Subcutaneous abdominal adipose tissue (tissue), 5 donors: ENCODE measurements at regions not wholly inside any gene's neighbourhood (a gene's known extent, or its start where the extent isn't known, plus 50 kb on each side); places are given as distances from the start of the nearest gene placed in this dataset.

Experiments
- H3K27ac ChIP-seq: one replicate; pipeline ENCODE4 v1.7.0; 2013; ENCODE audit warnings: low read depth, mild to moderate bottlenecking, inconsistent platforms, low read length, moderate library complexity
- H3K27me3 ChIP-seq, 5 donors: one replicate each; pipeline ENCODE4 v1.7.0; 2013; ENCODE audit warnings: low read length in 5 of 5, inconsistent platforms in 1 of 5; ENCODE audit not compliant: control insufficient read depth in 5 of 5, insufficient read depth in 4 of 5
- H3K36me3 ChIP-seq, 5 donors: one replicate each; pipeline ENCODE4 v1.7.0; 2013; ENCODE audit warnings: low read length in 5 of 5; ENCODE audit not compliant: control insufficient read depth in 5 of 5, insufficient read depth in 5 of 5
- H3K4me1 ChIP-seq, 5 donors: one replicate each; pipeline ENCODE4 v1.7.0; 2013; ENCODE audit warnings: low read length in 5 of 5, mild to moderate bottlenecking in 3 of 5, moderate library complexity in 1 of 5; ENCODE audit not compliant: control insufficient read depth in 5 of 5, insufficient read depth in 5 of 5
- H3K4me3 ChIP-seq, 5 donors: one replicate each; pipeline ENCODE4 v1.7.0; 2013; ENCODE audit warnings: low read length in 5 of 5, low read depth in 1 of 5
- H3K9ac ChIP-seq, 5 donors: one replicate each; pipeline ENCODE4 v1.7.0; 2013; ENCODE audit warnings: low read length in 5 of 5, mild to moderate bottlenecking in 4 of 5, moderate library complexity in 3 of 5
- H3K9me3 ChIP-seq, 5 donors: one replicate each; pipeline ENCODE4 v1.7.0; 2013; ENCODE audit warnings: low read length in 5 of 5; ENCODE audit not compliant: control insufficient read depth in 5 of 5
- donor health status: healthy.
- donor health status: healthy.
- donor health status: healthy.
- donor health status: healthy.
- donor health status: healthy.

DNA sequence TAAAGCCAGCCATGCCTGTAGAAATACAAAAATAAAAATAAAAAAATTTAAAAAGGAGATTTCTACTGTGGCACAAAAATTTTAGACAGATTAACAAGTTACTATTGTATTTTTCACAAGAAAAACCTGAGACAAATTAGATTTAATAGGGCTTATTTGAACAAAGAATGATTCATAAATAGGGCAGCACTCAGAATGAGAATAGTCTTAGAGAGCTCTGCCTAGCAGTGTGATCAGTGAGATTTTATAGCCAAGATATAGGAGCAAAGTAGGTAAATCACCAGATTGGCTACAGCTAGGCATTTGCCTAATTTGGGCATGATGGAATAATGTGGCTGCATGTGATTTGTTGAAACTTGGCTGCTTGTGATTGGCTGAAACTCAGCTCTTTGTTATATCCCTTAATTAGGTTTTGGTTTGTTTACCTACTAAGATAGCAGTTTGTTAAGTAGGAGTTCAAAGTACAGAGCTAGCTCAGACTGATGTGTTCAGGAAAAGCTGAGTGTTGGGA, 279.7 kb upstream of the TMTC1 start:
- Histone ChIP-seq H3K4me3 (no peak overlapping the region), H3K4me1 (no peaks in the 10 kb centered on the region), H3K9ac (no peak overlapping the region), H3K36me3 (no peaks in the 10 kb centered on the region), H3K9me3 (peaks cover 0 to 4% (median 0%) of the 10 kb centered on the region in 5 donors), H3K27me3 (no peaks in the 10 kb centered on the region), H3K27ac (no peak overlapping the region)

DNA sequence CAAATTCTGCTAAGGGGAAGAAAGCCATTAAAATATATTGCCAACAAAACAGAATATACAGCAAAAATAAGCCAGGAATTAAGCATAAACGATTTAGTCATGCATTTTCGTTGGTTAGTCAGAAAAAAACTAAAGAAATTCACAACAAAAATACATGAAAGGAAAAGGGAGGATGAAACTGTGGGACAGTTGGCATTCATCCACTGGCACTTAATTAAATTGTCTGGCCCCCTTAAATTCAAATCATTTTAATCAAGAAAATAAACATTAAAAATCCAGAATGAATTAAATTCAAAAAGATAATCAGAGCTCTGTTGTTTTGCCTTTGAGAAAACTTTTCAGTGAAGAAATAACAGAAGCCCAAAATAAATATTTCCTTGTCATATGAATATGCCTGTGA, 264.6 kb upstream of the TMTC1 start:
- Histone ChIP-seq H3K36me3 (no peaks in the 10 kb centered on the region), H3K4me1 (no peaks in the 10 kb centered on the region), H3K9ac (no peak overlapping the region), H3K4me3 (no peak overlapping the region), H3K9me3 (no peaks in the 10 kb centered on the region), H3K27me3 (no peaks in the 10 kb centered on the region), H3K27ac (no peak overlapping the region)

DNA sequence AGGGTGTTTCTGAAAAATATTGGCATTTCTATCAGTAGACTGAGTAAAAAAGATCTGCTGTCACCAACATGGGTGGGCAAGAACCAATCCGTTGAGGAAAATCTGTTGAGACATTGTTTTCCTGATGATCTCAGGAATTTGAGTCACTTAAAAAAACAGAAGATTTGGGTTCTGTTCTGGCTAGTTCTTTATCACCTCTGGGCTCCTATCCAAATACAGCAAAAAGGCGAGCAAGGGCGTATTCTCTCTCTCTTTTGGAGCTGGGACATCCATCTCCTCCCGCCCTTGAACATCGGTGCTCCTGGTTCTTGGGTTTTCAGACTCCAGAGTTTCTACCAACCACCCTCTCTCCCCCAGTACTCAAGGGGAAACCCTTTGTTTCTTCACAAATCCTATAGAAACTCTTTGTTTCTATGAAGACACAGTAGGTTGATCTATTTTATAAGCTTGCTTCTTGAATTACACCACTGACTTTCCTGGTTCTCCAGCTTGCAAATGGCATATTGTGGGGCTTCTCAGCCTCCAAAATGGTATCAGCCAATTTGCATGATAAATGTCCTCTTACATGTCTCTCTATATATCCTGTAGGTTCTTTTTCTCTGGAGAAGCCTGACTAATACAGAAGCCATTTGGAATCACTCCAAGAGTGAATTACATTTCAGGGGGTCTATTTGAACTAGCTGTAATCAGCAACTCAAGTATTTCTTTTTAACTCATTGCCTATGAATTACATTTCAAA, 263.9 kb upstream of the TMTC1 start:
- H3K4me3 ChIP-seq = no peak overlapping the region

DNA sequence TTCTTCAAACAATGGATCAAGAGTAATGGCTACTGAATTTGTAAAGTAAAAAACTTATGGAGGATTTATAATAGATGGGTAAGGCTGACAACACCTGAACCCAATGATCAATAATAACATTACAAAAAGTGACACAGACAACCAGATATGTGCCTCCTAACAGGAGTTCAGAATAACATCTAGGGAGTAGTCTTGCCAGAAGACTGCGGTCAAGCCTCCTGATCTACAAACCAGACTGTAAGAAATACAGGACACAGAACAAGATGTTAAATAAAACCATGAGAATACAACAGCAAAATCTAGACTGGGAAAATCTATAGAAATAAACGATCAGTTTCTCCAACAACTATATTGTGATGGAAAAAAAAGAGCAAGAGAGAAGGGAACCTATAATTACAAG, 262.6 kb upstream of the TMTC1 start:
- no peak overlapping the region for H3K4me3 ChIP-seq
- no peaks in the 10 kb centered on the region for H3K4me1 ChIP-seq
- no peaks in the 10 kb centered on the region for H3K36me3 ChIP-seq
- H3K27ac ChIP-seq = no peak overlapping the region
- no peaks in the 10 kb centered on the region for H3K27me3 ChIP-seq
- no peak overlapping the region for H3K9ac ChIP-seq
- no peaks in the 10 kb centered on the region for H3K9me3 ChIP-seq

More for the DNA sequence above, 263.9 kb upstream of the TMTC1 start:
- no peaks in the 10 kb centered on the region for H3K27me3 ChIP-seq
- no peaks in the 10 kb centered on the region for H3K36me3 ChIP-seq
- H3K9ac ChIP-seq = no peak overlapping the region
- H3K4me1 ChIP-seq = no peaks in the 10 kb centered on the region
- H3K9me3 ChIP-seq = no peaks in the 10 kb centered on the region
- no peak overlapping the region for H3K27ac ChIP-seq

DNA sequence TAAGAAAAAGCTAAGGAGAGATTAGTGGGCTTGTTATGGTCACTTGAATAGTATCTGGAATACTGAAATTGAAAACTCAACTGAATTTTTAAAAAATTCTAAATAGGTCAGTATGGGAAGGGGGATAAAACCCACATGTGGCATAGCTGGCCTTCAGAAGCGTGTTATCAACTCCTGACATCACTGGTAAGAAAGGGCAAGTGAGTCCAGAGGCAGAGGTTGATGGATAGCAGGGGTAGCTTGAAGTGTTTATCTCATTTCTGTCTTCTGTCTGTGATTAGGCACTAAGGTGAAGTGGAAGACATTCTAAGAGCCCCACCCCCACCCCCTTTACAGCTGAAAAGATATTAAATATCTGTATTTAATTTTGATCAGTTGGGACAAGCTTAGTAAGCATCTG, 261.4 kb upstream of the TMTC1 start:
- H3K9ac ChIP-seq = no peak overlapping the region
- no peaks in the 10 kb centered on the region for H3K9me3 ChIP-seq
- H3K27ac ChIP-seq = no peak overlapping the region
- H3K4me1 ChIP-seq = no peaks in the 10 kb centered on the region
- no peaks in the 10 kb centered on the region for H3K27me3 ChIP-seq
- H3K4me3 ChIP-seq = no peak overlapping the region
- no peaks in the 10 kb centered on the region for H3K36me3 ChIP-seq

DNA sequence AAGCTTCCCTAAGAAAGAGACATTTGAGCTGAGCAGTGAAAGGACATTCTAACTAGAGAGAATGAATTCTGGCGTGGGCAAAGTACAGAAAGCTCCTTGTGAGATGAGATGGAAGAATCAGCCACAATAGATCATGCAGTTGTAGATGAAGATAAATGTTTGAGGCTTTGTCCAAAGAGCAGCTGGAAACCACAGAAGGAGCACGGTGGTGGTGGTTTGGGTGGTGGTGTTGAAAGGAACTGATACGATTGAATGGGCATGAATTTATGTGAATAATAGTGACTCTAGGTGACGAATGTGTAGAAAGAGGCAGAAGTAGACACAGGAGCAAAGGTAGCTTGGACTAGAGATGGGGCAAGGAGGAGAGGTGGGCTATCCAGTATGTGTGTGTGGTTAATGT, 260.5 kb upstream of the TMTC1 start:
- H3K27ac ChIP-seq = no peak overlapping the region
- no peak overlapping the region for H3K9ac ChIP-seq
- H3K27me3 ChIP-seq = no peaks in the 10 kb centered on the region
- no peaks in the 10 kb centered on the region for H3K9me3 ChIP-seq
- no peaks in the 10 kb centered on the region for H3K36me3 ChIP-seq
- no peak overlapping the region for H3K4me3 ChIP-seq
- H3K4me1 ChIP-seq = no peaks in the 10 kb centered on the region

DNA sequence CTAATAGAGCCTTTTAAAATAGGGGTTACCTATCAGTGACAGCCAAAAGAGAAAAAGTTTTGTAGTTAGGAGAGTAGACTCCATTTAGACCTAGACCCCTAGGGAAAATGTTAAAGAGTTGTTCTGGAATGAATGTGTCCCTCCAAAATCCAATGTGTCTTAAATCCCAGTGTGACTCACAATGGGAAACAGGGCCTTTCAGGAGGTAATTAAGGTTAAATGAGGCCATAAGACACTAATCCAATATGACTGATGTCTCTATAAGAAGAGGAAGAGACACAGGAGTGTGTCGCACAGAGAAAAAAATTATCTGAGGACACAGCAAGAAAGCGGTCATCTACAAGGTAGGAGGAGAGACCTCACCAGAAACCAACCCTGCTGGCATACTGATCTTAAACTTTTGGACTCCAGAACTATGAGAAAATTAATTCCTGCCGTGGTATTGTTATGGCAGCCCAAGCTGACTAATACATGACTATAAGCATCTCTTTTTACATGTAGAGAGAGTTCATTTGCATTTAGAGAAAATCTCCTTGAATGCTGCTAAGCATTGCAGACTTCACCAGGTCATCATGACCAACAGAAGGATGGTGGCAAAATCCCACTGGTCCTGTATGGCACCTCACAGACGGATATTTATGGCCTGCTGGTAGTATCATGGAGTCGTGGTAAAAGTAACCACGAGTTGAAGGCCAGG, 259.6 kb upstream of the TMTC1 start:
- Histone ChIP-seq H3K9ac (no peak overlapping the region), H3K27ac (no peak overlapping the region), H3K27me3 (no peaks in the 10 kb centered on the region), H3K4me3 (no peak overlapping the region), H3K36me3 (no peaks in the 10 kb centered on the region), H3K9me3 (no peaks in the 10 kb centered on the region), H3K4me1 (no peaks in the 10 kb centered on the region)

DNA sequence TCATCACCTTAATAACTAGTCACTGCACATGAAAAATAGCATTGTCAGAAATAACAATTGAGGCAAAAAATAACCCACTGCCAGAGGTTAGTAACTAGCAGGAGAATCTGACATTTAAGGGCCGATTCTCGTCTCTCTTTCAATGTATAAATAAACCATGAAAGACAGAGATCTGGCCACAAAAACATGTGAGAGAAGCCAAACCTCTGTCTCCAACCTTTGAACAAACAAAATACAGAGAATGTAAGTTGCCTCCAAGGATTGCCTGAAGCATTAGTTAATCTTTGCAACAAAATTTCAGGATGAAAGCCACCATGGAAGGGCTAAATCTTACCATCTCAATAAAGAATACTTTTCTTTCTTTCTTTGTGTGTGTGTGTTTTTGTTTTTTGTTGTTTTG, 257.4 kb upstream of the TMTC1 start:
- Histone ChIP-seq H3K9me3 (no peaks in the 10 kb centered on the region), H3K9ac (no peak overlapping the region), H3K27ac (no peak overlapping the region), H3K4me3 (no peak overlapping the region), H3K36me3 (no peaks in the 10 kb centered on the region), H3K4me1 (no peaks in the 10 kb centered on the region), H3K27me3 (no peaks in the 10 kb centered on the region)

DNA sequence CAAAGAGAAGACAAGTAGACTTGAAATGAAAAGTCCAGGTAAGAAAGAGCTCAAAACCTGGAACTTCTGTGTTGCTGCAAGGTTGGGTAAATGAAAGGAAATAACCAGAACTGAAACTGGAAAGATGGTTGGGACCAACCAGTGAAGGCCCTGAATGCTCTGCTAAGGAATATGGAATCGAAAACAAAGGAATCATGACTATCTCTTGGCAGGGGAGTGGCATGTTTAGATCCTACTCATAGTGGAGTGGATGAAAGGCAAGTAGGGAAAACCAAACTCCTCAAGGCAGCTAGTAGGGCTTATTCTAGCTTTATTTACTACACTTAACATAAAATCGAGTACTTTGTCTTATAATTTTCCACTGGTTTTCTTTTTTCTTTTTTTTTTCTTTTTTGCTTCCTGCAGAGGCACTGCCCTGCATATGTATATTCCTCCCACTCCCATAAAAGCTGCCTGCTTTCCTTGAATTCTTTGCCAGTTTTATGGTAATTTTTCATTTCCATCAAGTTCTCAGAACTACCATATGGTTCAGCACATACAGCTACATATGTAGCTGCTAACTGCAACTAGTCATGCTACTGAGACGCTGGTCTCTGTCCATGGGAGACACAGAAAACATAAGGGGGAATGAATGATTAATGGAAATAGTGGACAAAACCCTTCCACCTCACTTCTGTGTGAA, 247.1 kb upstream of the TMTC1 start:
- no peaks in the 10 kb centered on the region for H3K4me1 ChIP-seq
- no peak overlapping the region for H3K27ac ChIP-seq
- no peak overlapping the region for H3K4me3 ChIP-seq
- no peaks in the 10 kb centered on the region for H3K36me3 ChIP-seq
- no peaks in the 10 kb centered on the region for H3K27me3 ChIP-seq
- H3K9me3 ChIP-seq = no peaks in the 10 kb centered on the region
- no peak overlapping the region for H3K9ac ChIP-seq

DNA sequence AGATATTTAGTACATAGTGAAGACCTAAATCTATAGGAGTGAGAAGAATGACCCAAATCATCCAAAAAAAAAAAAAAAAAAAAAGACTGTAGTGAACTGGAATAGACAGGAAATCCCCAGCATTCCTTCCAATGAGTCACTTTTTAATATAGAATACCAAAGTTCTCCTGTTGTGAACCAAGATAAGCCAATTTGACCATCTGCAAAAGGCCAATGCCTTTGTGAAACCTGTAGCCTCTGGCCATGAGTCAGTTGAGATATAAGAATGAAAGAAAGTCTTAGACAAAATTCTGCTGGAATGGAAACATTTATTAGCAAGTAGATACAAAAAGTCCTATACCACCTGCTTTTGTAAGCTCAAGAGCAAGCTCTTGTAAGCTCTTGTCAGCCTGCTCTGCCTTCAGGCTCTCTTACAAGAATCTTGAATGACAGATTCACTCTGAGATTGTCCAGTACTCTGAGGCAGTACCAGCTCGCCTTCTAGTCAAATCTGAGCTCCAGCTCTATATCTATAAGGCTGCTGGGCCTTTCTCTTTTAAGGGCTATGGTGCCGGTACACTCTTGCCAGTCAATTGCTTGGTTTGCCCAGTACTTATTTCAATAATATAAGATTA, 243.0 kb upstream of the TMTC1 start:
- Histone ChIP-seq H3K4me3 (no peak overlapping the region), H3K4me1 (no peaks in the 10 kb centered on the region), H3K36me3 (no peaks in the 10 kb centered on the region), H3K27me3 (no peaks in the 10 kb centered on the region), H3K27ac (no peak overlapping the region), H3K9ac (no peak overlapping the region), H3K9me3 (no peaks in the 10 kb centered on the region)
